NCI-H2227 (cell line): ENCODE measurements at regions not wholly inside any gene's neighbourhood (a gene's known extent, or its start where the extent isn't known, plus 50 kb on each side); places are given as distances from the start of the nearest gene placed in this dataset.
"Not testable (repeated sequence)": the region's sequence is repeated elsewhere in the genome, so short reads cannot be mapped to it uniquely, and the experiment has no call there.

Experiments used
- DNase-seq: peaks from one replicate; lab custom pipeline; 2025; ENCODE audit not compliant: unreplicated experiment; lab: John Stamatoyannopoulos, UW

GRCh38 chr3:145849115-145849514, 311.9 kb downstream of the PLOD2 start:
- DNase-seq: no peak

DNA sequence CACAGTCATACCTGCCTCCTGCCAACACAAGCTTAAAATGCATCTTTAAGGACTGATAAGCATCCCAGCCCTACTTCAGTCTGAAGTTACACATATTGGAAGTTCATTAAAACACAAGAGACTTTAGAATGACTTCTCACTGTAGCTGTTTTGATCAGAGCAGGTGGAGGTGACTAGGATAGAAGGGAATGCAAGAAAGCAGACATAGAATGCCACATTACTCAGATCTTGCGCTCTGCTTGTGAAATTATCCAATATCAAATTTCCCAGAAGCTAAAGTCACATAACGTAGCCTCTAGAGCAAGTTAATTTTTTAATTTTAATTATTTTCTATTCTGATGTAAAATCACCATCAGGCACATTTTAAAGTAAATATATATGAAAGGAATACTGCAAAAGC, 306.5 kb downstream of the PLOD2 start:
- no peak for DNase-seq

- DNase-seq: no peak
These were observed 303.0 kb downstream of the PLOD2 start for GRCh38 chr3:145857956-145858355.

GRCh38 chr3:145864336-145864735, 296.6 kb downstream of the PLOD2 start:
- DNase-seq: no peak

DNA sequence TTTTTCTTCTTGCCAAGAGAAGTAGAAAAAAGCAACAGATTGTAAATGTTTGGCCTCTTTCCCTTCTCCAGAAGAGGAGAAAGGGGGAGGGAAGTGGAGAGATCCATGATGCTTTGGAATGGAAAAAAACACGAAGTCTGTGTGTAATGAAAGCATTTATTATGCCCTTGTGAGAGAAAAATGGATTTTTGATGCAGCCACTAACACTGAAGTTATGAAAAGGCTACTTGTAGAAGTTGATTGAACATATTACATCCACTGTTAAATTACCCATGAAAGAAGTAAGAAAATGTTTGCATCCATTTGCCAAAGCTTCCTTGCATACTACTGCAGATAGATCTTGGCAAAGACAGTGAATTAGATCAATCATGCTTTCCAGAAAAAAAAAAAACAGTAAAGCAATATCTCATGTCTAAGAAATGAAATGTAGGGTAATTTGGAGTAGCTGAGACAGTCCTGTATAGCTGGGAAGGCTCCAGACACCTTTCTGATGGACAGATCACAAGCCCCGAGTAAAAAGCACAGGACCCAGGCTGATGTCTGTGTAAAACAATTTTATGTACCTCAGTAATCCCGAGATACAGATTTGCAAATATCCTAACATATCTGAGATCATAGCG, 295.5 kb downstream of the PLOD2 start:
- no peak for DNase-seq

DNA sequence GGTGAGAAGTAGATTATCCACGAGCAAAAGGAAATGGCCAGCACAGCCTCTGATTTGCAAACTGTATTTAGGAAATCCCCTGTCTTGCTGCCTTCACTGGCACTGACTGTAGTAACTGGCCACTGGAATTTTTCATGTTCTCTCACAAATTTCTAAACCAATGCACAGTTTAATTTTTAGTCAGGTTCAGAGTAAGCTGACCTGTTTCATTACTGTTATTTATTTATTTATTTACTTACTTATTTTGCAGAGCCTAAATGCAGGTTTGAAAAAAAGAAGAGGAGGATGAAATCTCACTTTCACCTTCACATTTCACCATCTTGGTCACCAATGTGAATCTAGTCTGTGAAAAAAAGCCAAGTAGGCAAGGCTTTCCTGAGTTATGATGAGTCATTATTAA, 291.0 kb downstream of the PLOD2 start:
- DNase-seq: no peak

GRCh38 chr3:145882436-145882835, 278.5 kb downstream of the PLOD2 start:
- DNase-seq: no peak

DNA sequence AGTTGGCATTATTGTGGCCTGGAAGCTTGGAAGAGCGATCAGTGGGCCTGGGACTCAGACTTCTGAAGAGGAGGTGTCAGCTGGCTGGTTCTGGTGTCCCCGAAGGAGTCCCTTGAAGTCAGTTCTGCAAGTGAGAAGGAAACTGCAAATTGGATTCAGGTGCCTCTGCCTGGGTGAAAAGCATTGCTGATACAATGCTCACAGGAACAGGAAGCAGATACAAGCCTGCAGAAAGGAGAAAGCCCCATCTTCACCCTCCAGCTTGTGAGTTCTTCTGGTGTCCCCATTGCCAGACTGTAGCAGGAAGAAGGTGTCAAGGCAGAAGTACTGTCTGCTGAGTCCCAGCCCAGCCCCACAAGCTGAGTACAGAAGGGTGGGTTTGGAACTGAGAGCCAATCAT, 271.3 kb downstream of the PLOD2 start:
- no peak for DNase-seq

- no peak for DNase-seq
These were observed 268.1 kb downstream of the PLOD2 start for GRCh38 chr3:145892869-145893268.

GRCh38 chr3:145893331-145893730, 267.7 kb downstream of the PLOD2 start:
- no peak for DNase-seq

DNA sequence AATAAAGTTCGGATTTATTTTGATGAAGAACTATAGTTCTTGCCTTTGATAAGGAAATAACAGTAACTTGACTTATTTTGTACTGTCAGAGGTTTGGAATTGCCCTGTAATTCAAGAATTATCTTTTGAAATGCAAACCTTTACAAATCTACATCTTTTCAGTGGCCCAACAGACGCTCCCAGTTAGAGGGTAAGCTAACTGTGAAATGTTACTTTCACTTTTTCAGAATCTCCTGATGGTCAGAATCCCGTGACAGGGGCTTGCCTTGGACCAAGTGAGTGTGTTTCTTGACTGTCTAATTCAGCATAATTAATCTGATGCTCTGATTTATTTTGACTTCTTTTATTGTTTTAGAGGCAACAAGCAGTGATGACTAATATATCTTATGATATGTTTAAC, 262.5 kb downstream of the PLOD2 start:
- DNase-seq: no peak

GRCh38 chr3:145899241-145899640, 261.7 kb downstream of the PLOD2 start:
- DNase-seq: no peak

DNA sequence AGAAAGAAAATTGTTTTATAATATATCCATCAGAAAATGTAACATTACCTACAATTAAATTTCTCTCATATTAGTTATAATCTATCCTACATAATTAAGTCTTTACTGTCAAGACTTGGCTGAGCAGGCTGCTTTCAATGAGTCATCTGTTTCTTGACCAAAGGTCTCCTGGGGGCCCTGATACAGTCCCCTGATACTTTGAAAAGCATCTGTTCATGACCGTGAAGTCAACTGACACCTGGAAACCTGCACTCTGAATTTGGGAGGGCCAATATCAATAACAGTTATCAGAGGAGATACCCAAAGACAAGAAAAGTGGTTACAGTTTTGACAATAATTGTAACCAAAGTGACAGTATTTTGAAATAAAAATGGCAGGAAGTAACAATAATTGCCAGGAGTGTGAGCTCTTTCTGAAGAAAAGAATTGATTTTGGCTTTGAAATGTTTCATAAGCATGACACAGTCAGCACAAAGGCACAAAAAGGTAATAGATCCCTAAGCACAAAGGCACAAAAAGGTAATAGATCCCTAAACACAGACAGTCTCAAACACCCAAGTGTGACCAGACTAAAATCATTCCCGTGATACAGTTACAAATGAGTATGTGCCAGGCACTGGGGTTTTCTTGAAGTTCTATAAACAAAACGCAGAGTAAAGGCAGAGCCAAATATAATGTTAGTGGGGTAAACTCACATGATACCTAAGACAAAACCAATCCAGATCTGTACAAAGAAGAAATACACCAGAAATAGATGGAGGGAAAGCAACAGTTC, 260.7 kb downstream of the PLOD2 start:
- no peak for DNase-seq

DNA sequence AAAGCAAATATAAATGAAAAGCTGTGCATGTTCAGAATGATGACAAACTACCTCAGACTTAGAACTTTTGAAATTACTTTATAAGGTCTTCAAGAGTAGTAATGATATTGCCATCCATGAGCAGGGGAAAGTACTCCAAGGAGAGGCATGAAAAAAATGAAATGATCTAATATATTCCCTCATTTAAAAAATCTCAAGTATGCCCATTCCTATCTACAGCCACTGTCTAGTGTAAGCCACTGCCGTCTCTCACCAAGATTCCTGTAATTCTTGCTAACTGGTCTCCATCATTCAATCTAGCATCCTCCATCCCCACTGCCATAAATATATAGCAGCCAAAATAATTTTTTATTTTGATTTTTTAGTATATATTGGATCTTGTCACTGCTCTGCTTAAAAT, 258.8 kb downstream of the PLOD2 start:
- DNase-seq: no peak

DNA sequence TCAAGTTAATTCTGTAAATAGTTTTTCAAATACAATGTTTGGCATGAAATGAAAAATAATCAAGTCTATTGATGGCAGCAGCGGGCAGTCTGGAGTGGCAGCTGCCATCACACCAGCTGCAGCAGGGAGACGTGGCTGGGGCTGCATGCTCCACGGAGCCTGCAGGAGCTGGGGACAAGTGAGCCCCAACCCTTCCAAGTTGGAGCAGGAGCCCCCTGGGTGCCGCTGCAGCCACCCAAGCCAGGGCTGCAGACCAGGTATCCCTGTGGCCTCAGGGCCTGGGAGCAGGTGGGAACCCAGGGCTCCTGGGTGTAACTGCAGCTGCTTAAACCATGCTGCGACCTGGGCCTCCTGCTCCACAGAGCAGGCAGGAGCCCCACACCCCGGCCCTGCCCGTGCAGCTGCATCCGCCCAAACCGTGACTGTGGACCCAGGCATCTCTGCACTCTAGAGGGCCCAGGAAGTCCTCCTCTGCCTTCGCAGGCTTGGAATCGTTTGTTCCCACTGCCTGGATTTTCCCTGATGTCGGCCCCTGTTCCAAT, 257.4 kb downstream of the PLOD2 start:
- DNase-seq: no peak

DNA sequence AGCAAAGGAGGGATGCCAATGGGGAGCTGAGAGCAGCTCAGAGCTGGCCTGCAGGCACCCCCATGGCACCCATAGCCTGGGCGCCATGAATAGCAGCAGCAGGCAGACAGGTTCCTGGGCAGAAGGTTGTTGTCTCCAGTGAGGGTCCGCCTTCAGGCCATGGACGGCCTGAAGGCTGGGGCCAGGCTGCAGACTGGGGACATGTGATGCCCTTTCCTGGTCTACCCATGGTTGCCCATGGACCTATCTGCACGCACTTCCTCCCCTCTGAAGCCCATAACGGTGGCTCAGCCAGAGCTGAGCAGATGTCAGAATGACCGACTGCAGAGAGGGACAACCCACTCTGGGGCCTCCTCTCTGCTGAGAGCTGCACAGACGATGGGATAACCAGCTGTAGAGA, 256.8 kb downstream of the PLOD2 start:
- no peak for DNase-seq

DNA sequence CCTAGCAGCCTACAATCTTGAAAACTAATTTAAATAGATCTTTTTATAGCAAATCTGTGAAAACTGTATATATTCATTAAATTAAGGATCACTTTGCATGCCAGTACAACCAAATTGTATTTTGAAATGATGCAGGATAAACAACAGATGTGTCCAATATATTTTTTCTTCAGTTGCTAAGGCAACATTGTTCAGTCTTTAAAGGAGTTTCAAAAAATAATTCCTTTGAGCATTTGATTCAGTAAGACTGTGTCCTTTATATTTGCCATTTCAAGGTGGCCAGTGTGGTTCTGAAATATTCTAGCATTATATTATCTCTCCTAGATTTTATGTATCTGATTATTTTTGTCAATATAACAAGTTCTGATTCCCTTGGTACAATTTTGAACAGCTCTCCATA, 254.7 kb downstream of the PLOD2 start:
- no peak for DNase-seq

DNA sequence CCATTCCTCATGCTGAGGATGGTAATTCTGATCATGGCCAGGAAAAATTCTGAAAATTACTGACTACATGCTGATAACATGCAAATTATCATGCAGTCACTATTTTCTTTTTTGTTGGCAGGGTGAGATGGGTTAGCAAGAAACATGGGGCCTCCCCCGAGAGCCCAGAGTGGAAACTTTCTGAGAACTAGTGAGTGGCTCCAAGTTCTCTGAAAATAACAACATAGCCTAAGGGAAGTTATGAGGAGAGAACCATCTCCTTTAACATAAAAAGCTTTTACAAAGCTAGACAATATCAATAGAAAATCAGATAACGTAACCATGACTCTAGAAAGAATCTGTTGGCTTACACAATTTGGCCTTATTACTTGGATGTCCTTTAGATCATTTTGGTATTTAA, 254.2 kb downstream of the PLOD2 start:
- DNase-seq: no peak

GRCh38 chr3:145911016-145911415, 250.0 kb downstream of the PLOD2 start:
- no peak for DNase-seq

DNA sequence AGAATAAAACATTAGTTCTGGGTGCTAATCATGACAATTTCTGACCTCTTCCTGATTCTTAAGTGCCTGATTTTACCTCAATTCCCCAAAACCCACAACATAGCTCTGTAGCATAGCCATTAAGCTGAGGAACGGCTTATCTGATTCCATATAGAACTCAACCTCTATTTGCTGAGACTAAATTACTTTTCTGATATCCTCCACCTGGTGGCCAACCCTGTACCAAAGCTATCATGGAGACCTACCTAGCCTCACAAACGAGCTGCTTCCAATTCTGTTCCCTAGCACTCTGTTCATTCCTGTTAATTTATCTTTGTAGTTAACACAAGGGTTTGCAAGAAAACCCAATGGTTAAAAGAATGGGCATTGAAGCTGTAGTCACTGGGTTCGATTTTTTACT, 245.2 kb downstream of the PLOD2 start:
- no peak for DNase-seq

DNA sequence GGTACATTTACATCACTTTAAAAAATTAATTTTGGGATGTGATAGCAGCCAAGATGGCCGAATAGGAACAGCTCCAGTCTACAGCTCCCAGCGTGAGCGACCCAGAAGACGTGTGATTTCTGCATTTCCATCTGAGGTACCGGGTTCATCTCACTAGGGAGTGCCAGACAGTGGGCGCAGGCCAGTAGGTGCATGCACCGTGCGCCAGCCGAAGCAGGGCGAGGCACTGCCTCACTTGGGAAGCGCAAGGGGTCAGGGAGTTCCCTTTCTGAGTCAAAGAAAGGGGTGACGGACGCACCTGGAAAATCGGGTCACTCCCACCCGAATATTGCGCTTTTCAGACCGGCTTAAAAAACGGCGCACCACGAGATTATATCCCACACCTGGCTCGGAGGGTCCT, 233.2 kb downstream of the PLOD2 start:
- not testable (repeated sequence) for DNase-seq

DNA sequence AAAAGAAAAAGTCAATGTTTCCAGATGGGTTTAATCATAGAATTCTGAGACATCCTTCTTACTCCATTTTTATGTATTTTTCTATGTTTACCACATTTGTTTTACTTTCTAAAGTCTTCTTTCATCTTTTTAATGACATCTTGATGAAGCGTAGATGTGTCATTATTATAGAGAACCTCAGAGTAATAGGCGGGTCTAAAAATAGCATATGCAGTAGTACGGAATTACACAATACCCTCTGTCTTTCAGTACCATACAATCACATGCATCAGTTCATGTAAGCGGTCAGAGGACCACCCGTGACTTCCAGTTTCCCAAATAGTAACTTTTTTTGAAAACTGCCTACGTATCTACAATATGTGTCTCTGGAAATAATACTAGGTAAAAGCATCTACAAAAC, 224.0 kb downstream of the PLOD2 start:
- no peak for DNase-seq

DNA sequence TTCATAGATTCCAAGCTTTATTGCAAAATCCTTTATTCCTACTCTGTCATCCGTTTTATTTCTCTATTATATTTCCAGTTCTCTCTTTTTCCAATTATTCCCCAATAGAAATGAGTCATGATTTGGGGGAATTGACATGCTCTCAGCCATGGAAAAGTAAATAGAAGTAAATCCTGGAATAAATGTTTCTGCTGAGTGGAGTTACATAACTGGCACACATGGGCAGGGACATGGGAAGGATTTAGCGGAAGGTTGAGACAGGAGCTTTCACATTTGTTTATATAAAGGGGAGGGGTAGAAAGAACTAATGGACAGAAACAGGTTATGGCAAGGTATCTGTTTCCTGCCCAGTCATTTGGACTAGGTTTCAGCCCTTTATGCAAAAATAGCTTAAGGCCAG, 221.6 kb downstream of the PLOD2 start:
- no peak for DNase-seq
